ENCODE measurements at regions not wholly inside any gene's neighbourhood (a gene's known extent, or its start where the extent isn't known, plus 50 kb on each side); places are given as distances from the start of the nearest gene placed in this dataset.
"Not testable (repeated sequence)": the region's sequence is repeated elsewhere in the genome, so short reads cannot be mapped to it uniquely, and the experiment has no call there.

GRCh38 chr4:174010547-174010946 lies 272.9 kb downstream of the FBXO8 start:
- Histone ChIP-seq H3K27me3 (ENCODE audit: control insufficient read depth, insufficient read depth, low read length) (no peaks in the 10 kb centered on the region), H3K4me3 (ENCODE audit: low read depth, low read length) (no peak overlapping the region), H3K36me3 (ENCODE audit: control insufficient read depth, insufficient read depth, low read length) (no peaks in the 10 kb centered on the region)
- FAIRE-seq (no peak), DNase-seq (ENCODE audit: low read depth) (no peak)
- TF ChIP-seq CTCF (IDR thresholded peaks at IDR 0.05; ENCODE audit: insufficient read depth, low read length, severe bottlenecking): no peak

GRCh38 chr4:174009686-174010451 lies 273.6 kb downstream of the FBXO8 start:
- Histone ChIP-seq H3K27me3 (ENCODE audit: control insufficient read depth, insufficient read depth, low read length) (no peaks in the 10 kb centered on the region), H3K36me3 (ENCODE audit: control insufficient read depth, insufficient read depth, low read length) (no peaks in the 10 kb centered on the region), H3K4me3 (ENCODE audit: low read depth, low read length) (no peak overlapping the region)
- TF ChIP-seq CTCF (IDR thresholded peaks at IDR 0.05; ENCODE audit: insufficient read depth, low read length, severe bottlenecking): no peak
- FAIRE-seq (no peak), DNase-seq (ENCODE audit: low read depth) (no peak)

GRCh38 chr4:174005422-174005821 lies 278.0 kb downstream of the FBXO8 start:
- no peak for TF ChIP-seq CTCF (IDR thresholded peaks at IDR 0.05; ENCODE audit: insufficient read depth, low read length, severe bottlenecking)
- no peaks in the 10 kb centered on the region for H3K36me3 ChIP-seq (ENCODE audit: control insufficient read depth, insufficient read depth, low read length)
- DNase-seq (ENCODE audit: low read depth) (no peak), FAIRE-seq (no peak)
- H3K27me3 ChIP-seq (ENCODE audit: control insufficient read depth, insufficient read depth, low read length): no peaks in the 10 kb centered on the region
- no peak overlapping the region for H3K4me3 ChIP-seq (ENCODE audit: low read depth, low read length)

GRCh38 chr4:173998471-173999144 lies 284.9 kb downstream of the FBXO8 start:
- no peaks in the 10 kb centered on the region for H3K36me3 ChIP-seq (ENCODE audit: control insufficient read depth, insufficient read depth, low read length)

GRCh38 chr4:173995779-173996178 lies 287.7 kb downstream of the FBXO8 start:
- not testable (repeated sequence) for DNase-seq (ENCODE audit: low read depth); FAIRE-seq; H3K4me3 ChIP-seq (ENCODE audit: low read depth, low read length); H3K36me3 ChIP-seq (ENCODE audit: control insufficient read depth, insufficient read depth, low read length); H3K27me3 ChIP-seq (ENCODE audit: control insufficient read depth, insufficient read depth, low read length)

More at GRCh38 chr4:173998471-173999144, 284.9 kb downstream of the FBXO8 start:
- no peak for DNase-seq (ENCODE audit: low read depth)
- FAIRE-seq: no peak
- TF ChIP-seq CTCF (IDR thresholded peaks at IDR 0.05; ENCODE audit: insufficient read depth, low read length, severe bottlenecking): no peak
- Histone ChIP-seq H3K4me3 (ENCODE audit: low read depth, low read length) (no peak overlapping the region), H3K27me3 (ENCODE audit: control insufficient read depth, insufficient read depth, low read length) (no peaks in the 10 kb centered on the region)

GRCh38 chr4:173991814-173992213 lies 291.7 kb downstream of the FBXO8 start:
- no peaks in the 10 kb centered on the region for H3K36me3 ChIP-seq (ENCODE audit: control insufficient read depth, insufficient read depth, low read length)
- no peak for TF ChIP-seq CTCF (IDR thresholded peaks at IDR 0.05; ENCODE audit: insufficient read depth, low read length, severe bottlenecking)
- FAIRE-seq: no peak
- H3K27me3 ChIP-seq (ENCODE audit: control insufficient read depth, insufficient read depth, low read length): no peaks in the 10 kb centered on the region
- H3K4me3 ChIP-seq (ENCODE audit: low read depth, low read length): no peak overlapping the region
- DNase-seq (ENCODE audit: low read depth): no peak

All from bronchial epithelial cell (primary cell).